ENCODE measurements at regions not wholly inside any gene's neighbourhood (a gene's known extent, or its start where the extent isn't known, plus 50 kb on each side); places are given as distances from the start of the nearest gene placed in this dataset.
"Not testable (repeated sequence)": the region's sequence is repeated elsewhere in the genome, so short reads cannot be mapped to it uniquely, and the experiment has no call there.

- not testable (repeated sequence) for FAIRE-seq
Observed at GRCh38 chr1:149234926-149235914, 131.9 kb upstream of the NBPF9 start.

GRCh38 chr1:149237515-149237914 lies 134.2 kb upstream of the NBPF9 start:
- FAIRE-seq, result not testable (repeated sequence)

- not testable (repeated sequence) for FAIRE-seq
Observed at GRCh38 chr1:149239897-149240508, 136.7 kb upstream of the NBPF9 start.

- not testable (repeated sequence) for FAIRE-seq
Observed at GRCh38 chr1:149240530-149240929, 137.2 kb upstream of the NBPF9 start.

- FAIRE-seq, result not testable (repeated sequence)
Observed at GRCh38 chr1:149241272-149241671, 137.9 kb upstream of the NBPF9 start.

GRCh38 chr1:149243572-149243971 lies 140.2 kb upstream of the NBPF9 start:
- FAIRE-seq, result not testable (repeated sequence)

GRCh38 chr1:149244621-149245020 lies 141.3 kb upstream of the NBPF9 start:
- not testable (repeated sequence) for FAIRE-seq

GRCh38 chr1:149246212-149246611 lies 142.9 kb upstream of the NBPF9 start:
- FAIRE-seq, result not testable (repeated sequence)

GRCh38 chr1:149248610-149249009 lies 145.3 kb upstream of the NBPF9 start:
- not testable (repeated sequence) for FAIRE-seq

- FAIRE-seq, result not testable (repeated sequence)
Observed at GRCh38 chr1:149249850-149250467, 146.6 kb upstream of the NBPF9 start.

- not testable (repeated sequence) for FAIRE-seq
Observed at GRCh38 chr1:149254894-149255847, 151.8 kb upstream of the NBPF9 start.

- not testable (repeated sequence) for FAIRE-seq
Observed at GRCh38 chr1:149260284-149260683, 156.9 kb upstream of the NBPF9 start.

- FAIRE-seq, result not testable (repeated sequence)
Observed at GRCh38 chr1:149260736-149261340, 157.5 kb upstream of the NBPF9 start.

GRCh38 chr1:149267287-149267686 lies 163.9 kb upstream of the NBPF9 start:
- FAIRE-seq, result not testable (repeated sequence)

GRCh38 chr1:149269001-149269702 lies 165.8 kb upstream of the NBPF9 start:
- not testable (repeated sequence) for FAIRE-seq

GRCh38 chr1:149269833-149270232 lies 166.5 kb upstream of the NBPF9 start:
- not testable (repeated sequence) for FAIRE-seq

- FAIRE-seq, result not testable (repeated sequence)
Observed at GRCh38 chr1:149274493-149274892, 171.1 kb upstream of the NBPF9 start.

GRCh38 chr1:149275802-149276201 lies 172.5 kb upstream of the NBPF9 start:
- not testable (repeated sequence) for FAIRE-seq

- not testable (repeated sequence) for FAIRE-seq
Observed at GRCh38 chr1:149276496-149276895, 173.1 kb upstream of the NBPF9 start.

- not testable (repeated sequence) for FAIRE-seq
Observed at GRCh38 chr1:149278156-149278555, 174.8 kb upstream of the NBPF9 start.

GRCh38 chr1:149279015-149279414 lies 175.7 kb upstream of the NBPF9 start:
- not testable (repeated sequence) for FAIRE-seq

Data from TTC549 (cell line).